ENCODE measurements at regions not wholly inside any gene's neighbourhood (a gene's known extent, or its start where the extent isn't known, plus 50 kb on each side); places are given as distances from the start of the nearest gene placed in this dataset.

GRCh38 chr3:107067421-107067820 is 309.8 kb upstream of the CCDC54 start:
- no peak for TF ChIP-seq CTCF (conservative IDR thresholded peaks at IDR 0.05)
- no peak for TF ChIP-seq ZFX (IDR thresholded peaks at IDR 0.05)
